ENCODE measurements at regions not wholly inside any gene's neighbourhood (a gene's known extent, or its start where the extent isn't known, plus 50 kb on each side); places are given as distances from the start of the nearest gene placed in this dataset.
"Not testable (repeated sequence)": the region's sequence is repeated elsewhere in the genome, so short reads cannot be mapped to it uniquely, and the experiment has no call there.

GRCh38 chr5:17690473-17690872, 56.2 kb downstream of the TAF11L14 start:
- no peak for DNase-seq

- DNase-seq = no peak
These were observed 57.5 kb downstream of the TAF11L14 start for GRCh38 chr5:17691762-17692161.

- no peak for DNase-seq
These were observed 60.1 kb downstream of the TAF11L14 start for GRCh38 chr5:17694371-17694770.

DNA sequence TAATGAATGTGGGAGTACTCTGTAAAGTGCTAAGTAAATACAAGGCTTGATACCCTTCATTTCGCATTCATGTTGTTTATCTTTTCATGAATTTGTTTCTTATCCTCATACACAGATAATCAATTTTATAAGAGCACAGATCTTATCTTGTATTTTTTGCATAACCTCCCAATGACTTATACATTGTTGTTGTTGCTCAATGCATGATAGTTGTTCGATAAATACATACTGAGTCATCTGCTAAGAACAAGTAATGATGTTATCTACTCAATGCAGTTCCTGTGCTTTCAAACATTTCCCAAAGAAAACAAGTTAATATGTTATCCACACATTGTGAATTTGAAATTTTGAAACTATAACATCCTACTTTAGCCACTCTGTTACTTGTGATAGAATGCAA, 60.7 kb downstream of the TAF11L14 start:
- no peak for DNase-seq

DNA sequence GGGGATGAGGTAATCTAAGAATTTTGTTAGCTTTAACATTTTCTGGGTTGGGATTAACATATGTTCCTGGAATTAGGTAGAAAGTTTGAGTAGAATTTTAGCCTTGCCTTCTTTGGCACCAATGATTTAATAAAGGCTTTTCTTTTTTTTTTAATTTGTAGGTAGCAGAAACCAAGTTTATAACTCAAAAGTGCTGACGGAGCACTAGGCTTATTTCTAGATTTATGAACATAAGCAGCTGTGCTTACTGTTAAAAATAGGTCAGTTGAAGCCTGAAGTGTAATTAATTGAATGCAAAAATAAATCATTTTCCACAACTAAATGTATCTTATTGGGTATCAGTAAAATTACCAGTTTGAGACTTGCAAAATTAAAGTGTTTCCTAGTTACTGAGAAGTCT, 62.4 kb downstream of the TAF11L14 start:
- no peak for DNase-seq

DNA sequence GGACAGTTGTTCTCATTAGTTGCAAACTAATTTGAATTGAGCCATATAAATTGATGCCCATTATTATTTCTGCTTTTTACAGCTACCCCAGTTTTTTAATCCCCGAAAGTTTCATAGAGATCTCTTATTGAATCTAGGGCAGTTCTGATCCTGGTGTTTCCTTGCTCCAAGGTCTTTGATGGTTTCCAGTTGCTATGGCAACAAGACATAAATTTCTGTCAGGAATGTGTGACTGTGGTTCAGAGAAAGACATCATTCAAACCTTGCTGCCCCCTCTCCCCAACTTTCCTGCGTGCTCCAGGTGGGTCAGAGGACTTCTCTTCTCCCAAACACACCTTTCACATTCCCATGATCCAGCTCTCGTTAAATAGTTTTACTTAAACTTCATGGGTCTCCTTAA, 63.4 kb downstream of the TAF11L14 start:
- DNase-seq = no peak

- DNase-seq = no peak
These were observed 74.9 kb downstream of the TAF11L14 start for GRCh38 chr5:17709011-17709710.

- DNase-seq = no peak
These were observed 79.0 kb downstream of the TAF11L14 start for GRCh38 chr5:17713301-17713700.

DNA sequence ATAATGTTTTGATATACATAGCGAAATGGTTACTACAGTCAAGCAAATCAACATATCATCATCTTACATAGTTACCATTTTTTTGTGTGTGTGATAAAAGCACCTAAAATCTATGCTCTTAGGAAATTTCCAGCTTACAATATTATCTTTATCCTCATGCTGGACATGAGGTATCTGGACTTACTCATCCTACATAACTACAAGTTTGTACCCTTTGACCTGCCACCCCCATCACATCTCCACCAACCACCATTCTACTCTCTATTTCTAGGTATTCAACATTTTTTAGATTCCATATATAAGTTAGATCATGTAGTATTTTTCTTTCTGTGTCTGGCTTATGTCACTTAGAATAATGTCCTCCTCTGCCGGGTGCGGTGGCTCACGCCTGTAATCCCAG, 79.9 kb downstream of the TAF11L14 start:
- DNase-seq = no peak

- no peak for DNase-seq
These were observed 85.3 kb downstream of the TAF11L14 start for GRCh38 chr5:17719592-17719991.

- no peak for DNase-seq
These were observed 85.8 kb downstream of the TAF11L14 start for GRCh38 chr5:17720071-17720470.

- no peak for DNase-seq
These were observed 89.6 kb downstream of the TAF11L14 start for GRCh38 chr5:17723876-17724275.

GRCh38 chr5:17727098-17727497, 92.8 kb downstream of the TAF11L14 start:
- DNase-seq = no peak

DNA sequence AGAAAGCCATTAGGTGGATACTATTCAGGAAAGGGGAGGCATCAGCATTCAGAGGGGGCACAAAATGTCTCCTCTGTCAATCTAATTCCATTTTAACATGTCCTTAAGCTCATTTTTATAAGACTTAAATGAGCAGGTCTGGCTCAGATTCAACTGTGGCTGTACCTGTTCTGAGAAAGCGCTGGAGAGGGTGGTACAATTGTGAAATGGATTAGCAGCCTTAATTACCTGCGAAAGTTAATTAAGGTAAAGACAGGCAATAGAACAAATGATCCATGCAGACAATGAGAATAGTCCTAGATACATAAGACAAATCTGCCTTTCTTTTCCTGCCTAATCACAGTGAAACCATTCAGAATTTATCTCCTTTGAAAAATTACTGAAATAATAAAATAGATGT, 96.2 kb downstream of the TAF11L14 start:
- DNase-seq = no peak

DNA sequence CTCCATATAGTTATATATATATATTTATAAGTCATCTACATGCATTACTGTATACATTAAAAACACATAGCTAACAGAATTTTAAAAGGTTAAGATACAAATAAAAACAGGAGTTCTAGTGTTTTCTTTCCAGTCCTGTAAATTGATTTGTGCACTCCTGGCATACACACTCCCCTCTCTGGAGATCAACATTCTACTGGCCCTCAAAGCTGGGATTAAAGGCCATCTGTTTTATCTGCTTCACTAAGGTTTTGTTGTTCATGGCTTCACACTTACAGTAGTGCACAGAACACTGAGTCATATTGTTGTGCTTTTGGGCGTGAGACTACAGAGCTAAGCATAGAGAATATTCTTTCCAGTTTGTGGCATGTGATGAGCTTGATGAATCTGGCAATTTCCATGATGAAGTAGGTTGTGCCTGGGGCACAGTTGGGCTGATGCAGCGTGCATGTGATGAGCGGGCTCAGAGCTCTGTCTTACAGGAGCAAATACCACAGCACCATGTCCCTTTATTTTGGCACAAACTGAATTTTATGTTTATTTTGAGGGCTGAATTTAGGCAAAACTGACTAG, 98.2 kb downstream of the TAF11L14 start:
- no peak for DNase-seq

DNA sequence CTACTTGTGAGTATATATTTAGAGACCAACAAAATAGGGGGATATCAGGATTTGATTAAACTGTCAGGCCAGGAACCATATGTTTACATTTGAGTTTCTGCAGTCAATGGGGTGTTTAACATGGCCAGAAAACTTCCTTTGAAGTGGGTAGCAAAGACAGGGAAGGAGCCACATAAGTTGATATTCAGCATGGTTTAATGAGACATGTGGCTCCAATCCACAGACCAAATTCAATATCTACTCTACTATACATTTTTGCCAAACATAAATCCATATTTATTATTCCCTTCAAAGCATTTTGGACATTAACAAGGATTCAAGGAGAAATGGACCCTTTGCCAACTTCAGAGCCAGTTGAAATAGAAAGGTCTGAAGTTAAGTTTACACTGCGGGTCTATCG, 99.8 kb downstream of the TAF11L14 start:
- DNase-seq = no peak

- DNase-seq = no peak
These were observed 101.5 kb downstream of the TAF11L14 start for GRCh38 chr5:17735761-17736160.

DNA sequence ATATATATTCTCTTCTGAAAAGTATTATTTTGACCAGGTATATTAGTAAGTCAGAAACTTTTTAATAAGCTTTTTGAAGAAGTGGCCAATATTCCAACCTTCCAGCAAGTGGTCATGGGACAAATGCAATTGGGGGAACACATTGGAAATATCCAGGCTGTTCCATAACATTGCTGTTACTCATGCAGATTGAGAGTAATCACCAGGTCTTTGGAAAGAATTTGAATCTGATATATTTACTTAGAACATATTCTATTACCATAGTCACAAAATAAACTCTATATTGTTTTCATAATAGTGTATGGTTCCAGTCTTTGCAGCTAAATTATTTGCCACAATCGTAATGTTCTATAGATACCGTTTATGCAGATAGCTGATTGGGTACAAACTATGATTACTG, 102.8 kb downstream of the TAF11L14 start:
- DNase-seq = no peak

DNA sequence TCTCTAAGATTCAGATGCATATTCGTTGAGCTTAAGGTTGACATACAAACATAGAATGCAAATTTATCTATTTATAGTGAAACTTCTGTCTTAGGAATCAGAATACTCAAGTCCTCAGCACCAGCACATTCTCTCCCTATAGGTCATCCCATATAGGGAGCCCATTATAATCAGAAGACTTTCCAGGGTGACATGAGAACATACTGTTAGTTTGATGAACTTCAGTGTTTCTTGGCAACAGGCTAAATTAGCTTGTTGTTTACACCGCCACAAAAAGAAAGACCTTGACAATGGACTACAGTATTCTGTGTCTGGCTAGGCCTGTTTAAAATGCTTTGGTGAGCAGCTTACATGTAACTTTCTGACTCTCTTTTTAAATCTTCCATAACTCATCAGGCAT, 104.2 kb downstream of the TAF11L14 start:
- no peak for DNase-seq

- no peak for DNase-seq
These were observed 109.5 kb downstream of the TAF11L14 start for GRCh38 chr5:17743580-17744435.

DNA sequence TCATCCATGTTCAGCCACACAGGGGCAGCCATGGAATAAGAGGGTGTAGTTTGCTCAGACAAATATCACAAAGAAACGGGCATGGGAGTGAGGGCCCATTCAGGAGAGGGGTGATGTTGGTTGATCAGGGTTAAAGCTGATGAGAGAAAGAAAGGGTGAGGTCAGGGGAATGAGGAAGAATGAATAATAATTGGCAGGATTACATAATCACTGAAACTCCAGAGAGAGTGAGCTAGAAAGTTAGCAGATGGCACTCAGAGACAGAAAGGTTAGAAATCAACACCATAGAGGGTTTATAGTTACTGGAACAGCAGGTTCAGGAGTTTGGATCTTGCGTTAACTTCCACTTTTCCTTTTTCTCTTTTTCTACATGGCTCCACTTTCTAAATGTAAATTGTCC, 113.9 kb downstream of the TAF11L14 start:
- no peak for DNase-seq

GRCh38 chr5:17748941-17749340, 114.7 kb downstream of the TAF11L14 start:
- no peak for DNase-seq

GRCh38 chr5:17755406-17755805, 121.1 kb downstream of the TAF11L14 start:
- not testable (repeated sequence) for DNase-seq

- no peak for DNase-seq
These were observed 127.1 kb downstream of the TAF11L14 start for GRCh38 chr5:17761326-17761725.
